Thyroid gland (tissue), 4 donors: ENCODE measurements at regions not wholly inside any gene's neighbourhood (a gene's known extent, or its start where the extent isn't known, plus 50 kb on each side); places are given as distances from the start of the nearest gene placed in this dataset.

Source experiments
- DNase-seq, 2 donors: peaks; one replicate each; pipeline ENCODE4 v3.0.0-alpha.2; 2019
- H3K27ac ChIP-seq, 3 donors: fragments of 200-600 bp; sonication (generic); 1 replicate in 2 of 3; 2 replicates in 1 of 3; pipeline ENCODE4 v1.5.1; 2016 to 2019; ENCODE audit warnings: mild to moderate bottlenecking in 1 of 3, moderate library complexity in 1 of 3
- H3K27me3 ChIP-seq: fragments of 200-600 bp; sonication (generic); one replicate; pipeline ENCODE4 v1.5.1; 2019
- H3K36me3 ChIP-seq, 2 donors: fragments of 200-600 bp; sonication (generic); one replicate each; pipeline ENCODE4 v1.5.1; 2016 to 2019
- H3K4me1 ChIP-seq, 2 donors: fragments of 200-600 bp; sonication (generic); one replicate each; pipeline ENCODE4 v1.5.1; 2017 to 2019
- H3K4me3 ChIP-seq, 3 donors: fragments of 200-600 bp; sonication (generic); replicated peaks in 1 of 3; 1 replicate in 2 of 3; 2 replicates in 1 of 3; pipeline ENCODE4 v1.5.1; 2016; ENCODE audit warnings: mild to moderate bottlenecking in 1 of 3
- H3K9me3 ChIP-seq: fragments of 200-600 bp; sonication (generic); one replicate; pipeline ENCODE4 v1.5.1; 2017
- POLR2A ChIP-seq, 2 donors: fragments of 450-650 bp; IDR thresholded peaks; one replicate each; pipeline ENCODE4 v1.6.1; 2017; ENCODE audit warnings: antibody characterized with exemption in 2 of 2, mild to moderate bottlenecking in 2 of 2, moderate library complexity in 1 of 2
- WGBS, 2 donors: methylation state at CpG; one replicate each; pipeline ENCODE4 v1.1.5; 2017; 5-methylcytosine and 5-hydroxymethylcytosine counted together
- intact Hi-C: fragments of 100-400 bp; cut with DNase I; formaldehyde crosslinking; loops from one replicate; pipeline ENCODE4 v1.15.1; 2023
- TF ChIP-seq, protein P1 (sequence below), 6 experiments: fragments of 200-600 bp in 3 of 6; fragments of 450-650 bp in 3 of 6; sonication (generic) in 3 of 6; IDR thresholded peaks; one replicate each; pipeline ENCODE4 v1.5.1; 2016 to 2019; ENCODE audit warnings: antibody characterized with exemption in 6 of 6, mild to moderate bottlenecking in 2 of 6, inconsistent platforms in 1 of 6, moderate library complexity in 1 of 6

DNA sequence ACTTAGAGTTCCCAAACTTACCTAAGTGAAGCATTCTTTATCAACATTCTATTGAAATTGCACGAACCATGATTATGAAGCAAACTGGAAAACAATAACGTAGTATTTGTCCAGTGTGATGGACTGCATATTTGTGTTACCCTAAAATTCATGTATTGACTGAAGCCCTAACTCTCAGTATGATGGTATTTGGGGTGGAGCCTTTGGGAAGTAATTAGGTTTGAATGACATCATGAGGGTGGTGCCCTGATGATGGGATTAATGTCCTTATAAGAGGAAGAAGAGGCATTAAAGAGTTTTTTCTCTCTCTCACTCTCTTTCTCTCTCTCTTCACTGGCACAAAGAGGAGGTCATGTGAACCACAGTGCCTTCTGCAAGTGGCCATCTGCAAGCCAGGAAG lies 365.4 kb upstream of the PTGER4 start:
- intact Hi-C loops, result no loop called here
- H3K9me3 ChIP-seq, result no peaks in the 10 kb centered on the region
- no peak overlapping the region for H3K4me3 ChIP-seq
- no peaks in the 10 kb centered on the region for H3K4me1 ChIP-seq
- WGBS, 2 donors, result 87 to 90% methylated on average over 2 of the region's 2 CpGs
- no peak for DNase-seq
- H3K27me3 ChIP-seq, result no peaks in the 10 kb centered on the region
- H3K27ac ChIP-seq, result no peak overlapping the region
- no peaks in the 10 kb centered on the region for H3K36me3 ChIP-seq
- TF ChIP-seq, protein P1, sequence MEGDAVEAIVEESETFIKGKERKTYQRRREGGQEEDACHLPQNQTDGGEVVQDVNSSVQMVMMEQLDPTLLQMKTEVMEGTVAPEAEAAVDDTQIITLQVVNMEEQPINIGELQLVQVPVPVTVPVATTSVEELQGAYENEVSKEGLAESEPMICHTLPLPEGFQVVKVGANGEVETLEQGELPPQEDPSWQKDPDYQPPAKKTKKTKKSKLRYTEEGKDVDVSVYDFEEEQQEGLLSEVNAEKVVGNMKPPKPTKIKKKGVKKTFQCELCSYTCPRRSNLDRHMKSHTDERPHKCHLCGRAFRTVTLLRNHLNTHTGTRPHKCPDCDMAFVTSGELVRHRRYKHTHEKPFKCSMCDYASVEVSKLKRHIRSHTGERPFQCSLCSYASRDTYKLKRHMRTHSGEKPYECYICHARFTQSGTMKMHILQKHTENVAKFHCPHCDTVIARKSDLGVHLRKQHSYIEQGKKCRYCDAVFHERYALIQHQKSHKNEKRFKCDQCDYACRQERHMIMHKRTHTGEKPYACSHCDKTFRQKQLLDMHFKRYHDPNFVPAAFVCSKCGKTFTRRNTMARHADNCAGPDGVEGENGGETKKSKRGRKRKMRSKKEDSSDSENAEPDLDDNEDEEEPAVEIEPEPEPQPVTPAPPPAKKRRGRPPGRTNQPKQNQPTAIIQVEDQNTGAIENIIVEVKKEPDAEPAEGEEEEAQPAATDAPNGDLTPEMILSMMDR (IDR thresholded peaks at IDR 0.05), result no peak
- TF ChIP-seq POLR2A (IDR thresholded peaks at IDR 0.05), result no peak

DNA sequence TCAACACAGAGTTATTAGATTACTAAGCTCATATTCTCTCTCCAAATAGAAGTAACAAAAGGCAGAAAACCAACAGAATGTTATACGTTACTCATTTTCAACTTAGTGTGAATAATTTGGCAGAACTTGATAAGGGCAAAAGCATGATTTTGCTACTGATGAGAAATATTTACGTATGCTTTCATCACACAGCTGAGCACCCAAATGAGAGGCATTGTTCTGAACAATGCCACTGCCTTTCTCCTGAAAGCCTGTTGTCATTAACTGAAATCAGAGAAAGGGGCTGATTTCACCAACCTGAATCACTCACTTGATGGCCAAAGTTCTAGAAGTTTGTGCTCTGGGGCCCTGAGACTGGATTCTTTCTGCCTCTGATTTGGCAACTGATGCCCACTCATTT lies 367.5 kb upstream of the PTGER4 start:
- H3K27ac ChIP-seq, result no peak overlapping the region
- H3K36me3 ChIP-seq, result no peaks in the 10 kb centered on the region
- no peak for DNase-seq
- WGBS, 2 donors, result 48 to 68% methylated on average over 2 of the region's 2 CpGs
- H3K9me3 ChIP-seq, result no peaks in the 10 kb centered on the region
- no peak for TF ChIP-seq POLR2A (IDR thresholded peaks at IDR 0.05)
- TF ChIP-seq, protein P1 (IDR thresholded peaks at IDR 0.05), result no peak
- H3K4me3 ChIP-seq, result no peak overlapping the region
- no peaks in the 10 kb centered on the region for H3K27me3 ChIP-seq
- no peaks in the 10 kb centered on the region for H3K4me1 ChIP-seq
- intact Hi-C loops, result no loop called here

DNA sequence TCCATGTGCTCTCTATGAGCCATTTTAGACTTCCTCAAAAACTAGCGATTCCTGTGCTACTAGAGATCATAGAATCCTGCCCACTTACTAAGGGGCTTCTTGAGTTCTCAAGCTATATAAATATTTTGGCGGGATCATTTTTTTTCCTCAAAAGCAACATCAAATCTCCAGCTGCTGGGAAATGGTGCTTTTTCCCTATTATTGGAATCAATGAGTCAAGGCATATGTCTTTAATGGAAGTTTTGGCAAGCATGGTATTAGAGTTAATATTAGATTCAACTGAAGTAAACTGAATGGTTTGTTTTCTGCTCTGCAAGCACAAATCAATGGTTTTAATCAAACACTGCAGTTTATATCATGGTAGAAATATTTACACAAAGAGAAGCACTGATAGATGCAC lies 369.9 kb upstream of the PTGER4 start:
- intact Hi-C loops, result no loop called here
- H3K4me1 ChIP-seq, result no peaks in the 10 kb centered on the region
- no peak overlapping the region for H3K4me3 ChIP-seq
- H3K27ac ChIP-seq, result no peak overlapping the region
- no peak for TF ChIP-seq POLR2A (IDR thresholded peaks at IDR 0.05)
- TF ChIP-seq, protein P1 (IDR thresholded peaks at IDR 0.05), result no peak
- WGBS, 2 donors, result 55 to 94% methylated on average over 2 of the region's 2 CpGs
- no peaks in the 10 kb centered on the region for H3K27me3 ChIP-seq
- DNase-seq, result no peak
- no peaks in the 10 kb centered on the region for H3K9me3 ChIP-seq
- no peaks in the 10 kb centered on the region for H3K36me3 ChIP-seq

DNA sequence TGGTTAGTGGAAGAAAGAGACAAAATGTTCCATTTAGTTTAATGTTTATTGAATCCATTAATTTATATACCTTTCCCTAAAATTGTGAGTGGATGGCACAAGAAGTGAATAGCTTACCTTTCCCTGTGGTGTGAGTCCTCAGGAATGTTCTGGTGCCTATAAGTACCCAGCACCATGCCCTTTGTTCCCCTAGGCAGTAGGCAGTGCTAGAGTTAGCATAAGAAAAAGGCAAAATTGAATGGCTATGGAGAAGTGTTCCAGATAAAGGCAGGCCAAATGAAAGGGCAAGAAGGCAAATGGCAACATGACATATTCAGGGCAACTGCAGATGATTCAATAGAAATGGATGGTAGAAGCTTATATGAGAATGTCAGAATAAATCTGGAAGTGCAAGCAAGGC lies 370.8 kb upstream of the PTGER4 start:
- intact Hi-C loops, result no loop called here
- Histone ChIP-seq H3K27ac (no peak overlapping the region), H3K36me3 (no peaks in the 10 kb centered on the region), H3K27me3 (no peaks in the 10 kb centered on the region), H3K9me3 (no peaks in the 10 kb centered on the region), H3K4me1 (no peaks in the 10 kb centered on the region), H3K4me3 (no peak overlapping the region)
- TF ChIP-seq, protein P1 (IDR thresholded peaks at IDR 0.05), result no peak
- no peak for TF ChIP-seq POLR2A (IDR thresholded peaks at IDR 0.05)
- DNase-seq, result no peak

DNA sequence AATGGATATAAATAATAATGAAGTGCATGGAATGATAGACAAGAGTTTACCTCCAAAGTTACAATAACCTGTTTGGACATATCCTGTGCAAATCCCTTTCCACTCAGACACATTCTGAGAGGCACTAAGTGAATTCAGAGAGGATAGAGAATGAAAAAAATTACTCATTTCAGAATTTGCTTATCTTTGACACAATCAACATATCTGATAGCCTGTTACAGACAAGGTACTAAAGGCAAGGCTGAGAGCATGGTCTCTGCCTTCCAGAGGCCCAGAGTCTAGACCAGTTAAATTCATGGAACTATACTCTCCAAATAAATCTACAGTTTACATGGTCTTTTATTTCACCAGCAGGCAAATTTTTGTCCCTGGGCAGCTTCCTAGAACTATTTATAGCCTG lies 371.8 kb upstream of the PTGER4 start:
- DNase-seq, result no peak
- Histone ChIP-seq H3K9me3 (no peaks in the 10 kb centered on the region), H3K4me3 (no peak overlapping the region), H3K27me3 (no peaks in the 10 kb centered on the region), H3K4me1 (no peaks in the 10 kb centered on the region), H3K36me3 (no peaks in the 10 kb centered on the region), H3K27ac (no peak overlapping the region)
- TF ChIP-seq, protein P1 (IDR thresholded peaks at IDR 0.05), result no peak
- no peak for TF ChIP-seq POLR2A (IDR thresholded peaks at IDR 0.05)
- intact Hi-C loops, result no loop called here
